Inflammatory macrophage (primary cell): ENCODE measurements at regions not wholly inside any gene's neighbourhood (a gene's known extent, or its start where the extent isn't known, plus 50 kb on each side); places are given as distances from the start of the nearest gene placed in this dataset.

Source experiments
- DNase-seq, 2 donors: peaks; one replicate each; pipeline ENCODE4 v3.0.0-alpha.2; 2020 to 2022

- no peak for DNase-seq
Observed at GRCh38 chr2:167492486-167492885, 604.2 kb downstream of the XIRP2 start.

- DNase-seq = no peak
Observed at GRCh38 chr2:167491788-167492187, 603.5 kb downstream of the XIRP2 start.

- no peak for DNase-seq
Observed at GRCh38 chr2:167490455-167490854, 602.2 kb downstream of the XIRP2 start.

GRCh38 chr2:167489325-167489724 lies 601.0 kb downstream of the XIRP2 start:
- no peak for DNase-seq

GRCh38 chr2:167487728-167488127 lies 599.4 kb downstream of the XIRP2 start:
- no peak for DNase-seq

GRCh38 chr2:167484875-167485274 lies 596.6 kb downstream of the XIRP2 start:
- no peak for DNase-seq

GRCh38 chr2:167480986-167481309 lies 592.7 kb downstream of the XIRP2 start:
- no peak for DNase-seq

GRCh38 chr2:167480232-167480985 lies 592.1 kb downstream of the XIRP2 start:
- no peak for DNase-seq

- no peak for DNase-seq
Observed at GRCh38 chr2:167478196-167478595, 589.9 kb downstream of the XIRP2 start.

- no peak for DNase-seq
Observed at GRCh38 chr2:167475791-167476190, 587.5 kb downstream of the XIRP2 start.

- DNase-seq = no peak
Observed at GRCh38 chr2:167471734-167472133, 583.5 kb downstream of the XIRP2 start.

- no peak for DNase-seq
Observed at GRCh38 chr2:167471332-167471731, 583.1 kb downstream of the XIRP2 start.

- no peak for DNase-seq
Observed at GRCh38 chr2:167462379-167462778, 574.1 kb downstream of the XIRP2 start.

- DNase-seq = no peak
Observed at GRCh38 chr2:167454036-167454435, 565.8 kb downstream of the XIRP2 start.

- no peak for DNase-seq
Observed at GRCh38 chr2:167451496-167452289, 563.4 kb downstream of the XIRP2 start.

- no peak for DNase-seq
Observed at GRCh38 chr2:167450364-167450763, 562.1 kb downstream of the XIRP2 start.

- no peak for DNase-seq
Observed at GRCh38 chr2:167440382-167440781, 552.1 kb downstream of the XIRP2 start.

GRCh38 chr2:167438206-167438605 lies 549.9 kb downstream of the XIRP2 start:
- no peak for DNase-seq

GRCh38 chr2:167431949-167432348 lies 543.7 kb downstream of the XIRP2 start:
- DNase-seq = no peak

GRCh38 chr2:167430447-167430846 lies 542.2 kb downstream of the XIRP2 start:
- no peak for DNase-seq

- DNase-seq = no peak
Observed at GRCh38 chr2:167424803-167425755, 536.8 kb downstream of the XIRP2 start.

GRCh38 chr2:167424221-167424620 lies 535.9 kb downstream of the XIRP2 start:
- no peak for DNase-seq

- no peak for DNase-seq
Observed at GRCh38 chr2:167423731-167424130, 535.5 kb downstream of the XIRP2 start.
